ENCODE measurements at regions not wholly inside any gene's neighbourhood (a gene's known extent, or its start where the extent isn't known, plus 50 kb on each side); places are given as distances from the start of the nearest gene placed in this dataset.

GRCh38 chr15:36458411-36458810 lies 121.0 kb upstream of the CDIN1 start:
- TF ChIP-seq, protein P1, sequence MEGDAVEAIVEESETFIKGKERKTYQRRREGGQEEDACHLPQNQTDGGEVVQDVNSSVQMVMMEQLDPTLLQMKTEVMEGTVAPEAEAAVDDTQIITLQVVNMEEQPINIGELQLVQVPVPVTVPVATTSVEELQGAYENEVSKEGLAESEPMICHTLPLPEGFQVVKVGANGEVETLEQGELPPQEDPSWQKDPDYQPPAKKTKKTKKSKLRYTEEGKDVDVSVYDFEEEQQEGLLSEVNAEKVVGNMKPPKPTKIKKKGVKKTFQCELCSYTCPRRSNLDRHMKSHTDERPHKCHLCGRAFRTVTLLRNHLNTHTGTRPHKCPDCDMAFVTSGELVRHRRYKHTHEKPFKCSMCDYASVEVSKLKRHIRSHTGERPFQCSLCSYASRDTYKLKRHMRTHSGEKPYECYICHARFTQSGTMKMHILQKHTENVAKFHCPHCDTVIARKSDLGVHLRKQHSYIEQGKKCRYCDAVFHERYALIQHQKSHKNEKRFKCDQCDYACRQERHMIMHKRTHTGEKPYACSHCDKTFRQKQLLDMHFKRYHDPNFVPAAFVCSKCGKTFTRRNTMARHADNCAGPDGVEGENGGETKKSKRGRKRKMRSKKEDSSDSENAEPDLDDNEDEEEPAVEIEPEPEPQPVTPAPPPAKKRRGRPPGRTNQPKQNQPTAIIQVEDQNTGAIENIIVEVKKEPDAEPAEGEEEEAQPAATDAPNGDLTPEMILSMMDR (IDR thresholded peaks at IDR 0.05) = no peak
- TF ChIP-seq POLR2A (IDR thresholded peaks at IDR 0.05; ENCODE audit: low read length) (no peak), JUNB (IDR thresholded peaks at IDR 0.05) (no peak), KDM5A (IDR thresholded peaks at IDR 0.05) (no peak), GATA3 (IDR thresholded peaks at IDR 0.05; ENCODE audit: borderline replicate concordance) (no peak)
